Activated naive CD4-positive, alpha-beta T cell (primary cell): ENCODE measurements at regions not wholly inside any gene's neighbourhood (a gene's known extent, or its start where the extent isn't known, plus 50 kb on each side); places are given as distances from the start of the nearest gene placed in this dataset.

Experiments
- DNase-seq, 4 experiments: peaks; one replicate each; lab custom pipeline; 2025; lab: John Stamatoyannopoulos, UW

- DNase-seq, result no peak
Measured at GRCh38 chr15:94607176-94607654, 375.9 kb downstream of the MCTP2 start.

DNA sequence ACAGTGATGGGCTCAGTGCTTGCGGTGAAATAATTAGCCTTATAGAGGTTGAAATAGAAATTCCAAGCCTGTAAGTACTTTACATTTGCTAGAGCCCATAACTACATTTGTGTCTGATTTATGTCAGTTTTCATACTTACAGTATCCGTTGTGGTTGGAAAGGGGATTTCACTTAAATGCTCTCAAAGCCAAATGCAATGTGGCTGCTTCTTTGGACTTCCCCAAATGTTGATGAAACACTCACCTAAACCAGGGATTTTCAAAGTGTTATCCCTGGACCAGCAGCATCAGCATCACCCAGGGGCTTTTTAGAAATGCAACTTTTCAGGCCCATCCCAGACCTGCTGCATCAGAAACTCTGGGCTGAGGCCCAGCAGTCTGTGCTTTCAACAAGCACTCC lies 378.7 kb downstream of the MCTP2 start:
- no peak for DNase-seq

DNA sequence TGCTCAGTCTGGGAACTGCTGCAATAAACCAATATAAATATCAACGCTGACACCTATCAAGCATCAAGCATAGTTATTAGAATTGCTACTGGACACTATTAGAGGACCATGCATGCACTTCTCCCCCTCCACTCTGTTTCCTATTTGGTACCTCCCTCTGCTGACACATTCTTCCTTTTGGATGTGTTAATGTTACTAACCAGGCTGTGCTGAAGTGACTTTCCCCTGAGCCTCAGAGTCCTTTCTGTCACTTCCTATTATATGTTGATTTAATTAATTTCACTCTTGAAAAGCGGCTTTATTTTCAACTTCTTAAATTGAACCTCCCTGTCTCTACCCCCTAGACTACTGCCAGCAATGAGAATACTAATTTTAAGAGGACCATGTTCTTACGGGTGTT lies 379.1 kb downstream of the MCTP2 start:
- no peak for DNase-seq

DNA sequence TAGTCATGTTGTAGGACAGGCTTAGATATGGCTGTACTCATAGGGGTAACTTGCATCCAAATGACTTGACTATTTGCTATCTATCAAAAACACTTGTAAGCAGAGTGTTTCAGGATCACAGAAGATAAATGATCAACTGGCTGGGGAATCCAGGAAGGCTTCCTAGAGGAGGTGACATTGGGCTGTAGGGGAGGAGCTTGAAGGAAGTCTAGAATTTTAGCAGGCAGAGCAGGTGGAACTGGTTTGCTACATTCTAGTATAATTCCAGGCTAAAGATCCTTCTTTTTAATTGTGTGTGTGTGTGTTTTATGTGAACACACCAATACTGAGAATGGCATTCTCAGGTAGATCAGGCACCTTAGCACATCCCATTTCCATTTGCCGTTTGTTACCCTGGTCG lies 380.3 kb downstream of the MCTP2 start:
- DNase-seq, result no peak

DNA sequence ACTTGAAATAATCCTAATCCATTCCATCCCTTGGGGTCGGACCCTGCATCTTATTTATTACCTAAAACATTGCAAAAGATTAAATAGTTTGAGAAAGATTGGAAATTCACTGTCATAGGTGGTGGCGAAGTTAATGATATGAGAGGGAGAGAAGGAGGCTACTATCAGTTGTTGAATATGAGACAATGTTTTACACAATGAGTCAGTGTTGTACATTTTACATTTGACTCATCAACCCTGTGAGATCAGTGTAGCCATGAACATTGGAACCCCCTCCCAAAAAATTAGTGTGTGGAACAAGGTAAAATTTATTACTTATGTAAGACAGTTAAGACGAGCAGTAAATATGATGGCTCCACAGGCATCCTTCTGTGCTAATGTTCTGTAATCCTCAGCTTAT lies 384.3 kb downstream of the MCTP2 start:
- no peak for DNase-seq

DNA sequence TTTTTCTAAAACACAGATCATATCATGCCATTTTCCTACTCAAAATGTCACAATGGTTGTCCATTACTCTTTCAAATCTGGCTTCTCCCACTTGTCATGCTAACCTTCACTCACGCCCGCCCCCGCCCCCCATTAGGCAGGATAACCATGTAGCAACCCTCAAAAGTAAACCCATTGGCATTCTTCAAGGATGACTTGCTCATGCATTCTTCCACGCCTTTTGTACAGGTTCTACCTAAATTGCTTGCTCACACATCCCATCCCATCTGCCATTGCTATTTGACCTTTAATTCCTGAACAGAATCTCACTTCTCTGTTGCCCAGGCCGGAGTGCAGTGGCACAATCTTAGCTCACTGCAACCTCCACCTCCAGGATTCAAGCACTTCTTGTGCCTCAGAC lies 389.3 kb downstream of the MCTP2 start:
- no peak for DNase-seq

- DNase-seq, result no peak
Measured at GRCh38 chr15:94621736-94622135, 390.4 kb downstream of the MCTP2 start.

DNA sequence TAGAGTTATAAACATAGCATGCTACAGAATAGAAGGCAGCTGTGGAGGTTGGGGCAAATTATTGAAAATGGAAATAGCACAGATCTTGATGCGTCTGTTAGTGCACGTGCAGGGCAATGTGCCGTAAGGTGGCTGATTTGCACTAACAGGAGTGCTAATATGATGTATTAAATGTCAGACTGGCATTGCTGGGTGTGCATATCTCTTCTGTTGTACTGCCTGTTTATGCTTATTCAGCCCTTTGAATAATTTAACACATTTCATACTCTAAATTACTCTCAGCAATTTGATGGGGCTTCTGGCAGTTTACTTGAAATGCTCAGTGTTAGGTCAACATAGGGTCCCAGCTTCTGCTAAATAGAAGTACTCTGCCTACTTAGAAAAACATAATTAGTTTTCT lies 395.6 kb downstream of the MCTP2 start:
- no peak for DNase-seq

DNA sequence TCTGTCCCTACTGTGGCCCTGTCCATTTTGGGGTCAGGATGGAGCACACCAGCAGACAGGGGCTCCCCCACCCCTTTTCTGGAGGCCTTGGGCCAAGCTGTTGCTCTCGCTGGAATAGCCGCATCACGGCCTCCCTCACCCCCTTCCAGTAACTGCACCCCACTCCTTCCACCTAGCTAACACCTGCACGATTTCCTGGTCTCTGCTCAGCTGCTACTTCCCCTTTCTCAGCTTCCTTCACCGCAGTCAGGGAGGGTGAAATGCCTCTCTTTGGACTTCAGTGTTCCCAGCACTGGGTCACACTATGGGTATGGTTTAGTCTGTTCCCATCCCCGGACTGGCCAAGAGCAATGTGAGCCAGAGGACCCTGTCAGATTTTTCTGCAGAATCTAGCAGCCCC lies 400.2 kb downstream of the MCTP2 start:
- DNase-seq, result no peak

GRCh38 chr15:94638183-94638582 lies 406.8 kb downstream of the MCTP2 start:
- DNase-seq, result no peak

DNA sequence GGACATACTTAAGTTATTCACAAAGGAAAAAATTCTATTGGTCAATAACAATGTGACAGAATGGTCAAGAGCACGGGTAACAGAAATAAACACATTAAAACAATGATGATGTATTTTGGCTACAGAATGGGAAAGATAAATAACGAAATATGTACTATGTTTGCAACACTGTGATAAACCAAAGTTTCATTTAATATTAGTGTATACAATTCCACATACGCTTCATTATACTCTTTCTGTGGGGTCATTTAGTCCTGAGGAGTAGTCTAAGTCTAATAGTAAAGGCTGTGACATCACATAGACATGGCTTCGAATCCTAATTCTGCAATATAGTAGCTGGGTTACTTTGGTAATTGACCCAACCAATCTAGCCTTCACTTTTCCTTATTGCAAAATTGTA lies 408.3 kb downstream of the MCTP2 start:
- no peak for DNase-seq

- DNase-seq, result no peak
Measured at GRCh38 chr15:94644433-94644832, 413.1 kb downstream of the MCTP2 start.

GRCh38 chr15:94653071-94653470 lies 421.7 kb downstream of the MCTP2 start:
- DNase-seq, result no peak

GRCh38 chr15:94655249-94655880 lies 424.0 kb downstream of the MCTP2 start:
- no peak for DNase-seq

DNA sequence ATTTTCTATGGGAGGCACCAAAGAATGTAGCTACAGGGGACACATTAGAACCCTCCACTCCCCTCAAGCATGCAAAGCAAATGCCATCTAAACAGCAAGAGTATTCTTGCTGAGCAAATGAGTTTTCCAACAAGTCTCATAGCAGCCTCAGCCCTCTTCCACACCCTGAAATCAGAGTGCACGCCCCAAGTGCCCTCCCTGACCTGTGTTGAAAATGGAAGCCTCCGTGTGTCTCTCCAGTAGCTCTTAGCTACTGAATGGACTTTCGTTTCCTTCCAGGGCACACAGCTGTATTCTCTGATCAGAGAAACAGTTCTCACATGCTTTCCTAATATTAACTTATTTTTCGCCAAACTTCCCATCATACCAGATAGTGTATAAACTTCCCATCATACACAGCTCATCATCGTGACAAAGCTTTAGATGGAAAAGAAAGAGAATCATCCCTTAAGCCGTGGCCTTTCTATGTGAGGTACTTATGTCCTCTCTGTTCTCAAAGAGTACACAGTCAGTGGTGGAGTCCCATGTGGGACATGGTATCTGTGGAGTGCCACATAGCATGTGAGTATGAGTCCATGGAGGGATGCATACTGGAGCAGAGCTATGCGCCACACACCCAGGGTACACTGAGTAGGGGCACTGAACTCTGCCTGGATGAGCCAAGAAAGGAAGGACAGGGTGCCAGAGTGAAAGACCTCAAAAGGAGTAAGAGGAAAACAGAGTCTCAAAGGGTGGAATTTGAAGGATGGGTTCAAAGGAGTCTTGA lies 434.5 kb downstream of the MCTP2 start:
- no peak for DNase-seq

DNA sequence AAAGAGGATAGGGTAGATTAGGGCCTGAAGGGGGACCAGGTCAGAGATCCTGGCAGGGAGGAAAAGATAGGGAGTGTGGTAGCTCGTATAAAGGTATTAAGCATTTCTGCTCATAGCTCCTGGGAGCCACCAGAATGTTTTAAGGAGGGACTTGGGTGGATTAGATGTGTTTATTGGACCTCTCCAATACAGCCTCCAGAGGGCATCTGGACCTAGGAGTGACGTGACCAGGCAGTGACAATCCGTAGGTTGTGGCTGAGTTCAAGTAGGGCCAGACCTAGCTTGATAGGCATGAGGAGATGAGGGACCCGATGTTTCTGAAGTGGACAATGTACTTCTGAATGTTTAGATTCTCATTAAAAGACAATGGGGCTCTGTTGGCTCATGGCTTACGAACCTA lies 435.2 kb downstream of the MCTP2 start:
- DNase-seq, result no peak

- no peak for DNase-seq
Measured at GRCh38 chr15:94667109-94667508, 435.7 kb downstream of the MCTP2 start.

- no peak for DNase-seq
Measured at GRCh38 chr15:94670438-94671034, 439.2 kb downstream of the MCTP2 start.

GRCh38 chr15:94671858-94672532 lies 440.6 kb downstream of the MCTP2 start:
- DNase-seq, result no peak

DNA sequence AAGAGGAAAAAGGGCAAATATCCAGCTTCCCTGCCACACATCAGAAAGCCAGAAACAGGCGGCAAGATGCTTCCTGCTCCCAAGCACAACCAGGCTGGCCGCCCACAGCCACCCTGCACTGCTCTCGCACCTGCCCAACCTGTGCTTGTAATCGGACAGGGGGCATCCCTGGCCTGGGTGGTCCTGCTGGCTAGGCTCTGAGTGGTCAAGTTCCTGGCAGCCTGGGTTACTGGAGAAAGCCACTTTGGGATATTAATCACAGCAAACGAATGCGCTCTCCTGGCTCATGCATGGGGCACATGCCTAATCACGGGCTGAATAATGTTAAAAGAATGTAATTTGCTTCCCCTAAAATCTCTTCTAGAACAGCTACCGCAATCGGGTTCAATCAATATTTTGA lies 442.4 kb downstream of the MCTP2 start:
- DNase-seq, result no peak

DNA sequence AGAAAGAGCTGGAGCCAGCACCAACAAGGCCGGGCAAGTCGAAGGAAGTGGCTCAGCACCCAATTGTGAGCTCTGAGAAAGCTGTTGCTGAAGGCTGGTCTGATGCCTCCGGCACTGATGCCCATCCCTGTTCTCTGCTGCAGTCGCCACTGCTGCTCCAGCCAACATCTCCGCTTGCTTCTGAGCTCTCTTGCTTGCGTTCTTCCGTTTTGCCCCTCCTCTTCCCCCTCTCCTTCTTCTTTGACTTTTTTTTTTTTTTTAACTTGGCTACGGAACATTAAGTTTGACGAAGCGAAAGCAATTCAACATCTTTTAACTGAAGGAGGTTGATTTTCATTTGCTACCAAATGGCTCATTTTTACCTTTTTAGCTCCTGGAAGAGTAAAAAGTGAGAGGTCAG lies 442.9 kb downstream of the MCTP2 start:
- no peak for DNase-seq

GRCh38 chr15:94677202-94677790 lies 445.9 kb downstream of the MCTP2 start:
- no peak for DNase-seq
